PFSK-1 (cell line): ENCODE measurements at regions not wholly inside any gene's neighbourhood (a gene's known extent, or its start where the extent isn't known, plus 50 kb on each side); places are given as distances from the start of the nearest gene placed in this dataset.

Experiments
- FOXP2 ChIP-seq: optimal IDR thresholded peaks from 2 replicates; pipeline ENCODE3; 2011; ENCODE audit warnings: borderline replicate concordance, control low read depth, inconsistent platforms; ENCODE audit not compliant: insufficient read depth; ENCODE audit errors: extremely low read length, extremely low read depth
- POLR2AphosphoS5 ChIP-seq: IDR thresholded peaks from 2 replicates; pipeline ENCODE4 v1.6.1; 2012; ENCODE audit warnings: low read depth, mild to moderate bottlenecking, control low read depth, low read length, moderate library complexity
- REST ChIP-seq, 2 experiments: IDR thresholded peaks; 2 replicates each; pipeline versions ENCODE4 v1.6.1 to v1.8.0; 2011 to 2012; ENCODE audit warnings: low read depth in 2 of 2, low read length in 2 of 2, control low read depth in 1 of 2, inconsistent platforms in 1 of 2, mild to moderate bottlenecking in 1 of 2, moderate library complexity in 1 of 2; ENCODE audit not compliant: insufficient read depth in 1 of 2
- SIN3A ChIP-seq: IDR thresholded peaks from 2 replicates; pipeline ENCODE4 v1.6.1; 2012; ENCODE audit warnings: mild to moderate bottlenecking, low read length, moderate library complexity, borderline replicate concordance; ENCODE audit not compliant: insufficient read depth
- TAF1 ChIP-seq: IDR thresholded peaks from 2 replicates; pipeline ENCODE4 v1.6.1; 2012; ENCODE audit warnings: low read length, control low read depth, borderline replicate concordance; ENCODE audit not compliant: insufficient read depth

- no peak for TF ChIP-seq REST (IDR thresholded peaks at IDR 0.05; ENCODE audit: insufficient read depth in 1 of 2, low read depth in 2 of 2, low read length in 2 of 2)
- no peak for TF ChIP-seq SIN3A
- no peak for TF ChIP-seq POLR2AphosphoS5
- TF ChIP-seq FOXP2 = no peak
- TF ChIP-seq TAF1 = no peak
Observed at GRCh38 chr5:25091921-25092320, 447.1 kb upstream of the CDH10 start.

GRCh38 chr5:25090854-25091253 is 446.1 kb upstream of the CDH10 start:
- TF ChIP-seq SIN3A (no peak), FOXP2 (no peak), POLR2AphosphoS5 (no peak), REST (IDR thresholded peaks at IDR 0.05; ENCODE audit: insufficient read depth in 1 of 2, low read depth in 2 of 2, low read length in 2 of 2) (no peak), TAF1 (no peak)

GRCh38 chr5:25090275-25090674 is 445.5 kb upstream of the CDH10 start:
- TF ChIP-seq FOXP2 (no peak), SIN3A (no peak), TAF1 (no peak), REST (IDR thresholded peaks at IDR 0.05; ENCODE audit: insufficient read depth in 1 of 2, low read depth in 2 of 2, low read length in 2 of 2) (no peak), POLR2AphosphoS5 (no peak)

GRCh38 chr5:25066239-25066638 is 421.5 kb upstream of the CDH10 start:
- no peak for TF ChIP-seq SIN3A
- TF ChIP-seq FOXP2 = no peak
- TF ChIP-seq POLR2AphosphoS5 = no peak
- TF ChIP-seq REST (IDR thresholded peaks at IDR 0.05; ENCODE audit: insufficient read depth in 1 of 2, low read depth in 2 of 2, low read length in 2 of 2) = no peak
- TF ChIP-seq TAF1 = no peak

GRCh38 chr5:25064306-25064705 is 419.5 kb upstream of the CDH10 start:
- TF ChIP-seq SIN3A (no peak), FOXP2 (no peak), POLR2AphosphoS5 (no peak), REST (IDR thresholded peaks at IDR 0.05; ENCODE audit: insufficient read depth in 1 of 2, low read depth in 2 of 2, low read length in 2 of 2) (no peak), TAF1 (no peak)
